ENCODE measurements at regions not wholly inside any gene's neighbourhood (a gene's known extent, or its start where the extent isn't known, plus 50 kb on each side); places are given as distances from the start of the nearest gene placed in this dataset.

- TF ChIP-seq CTCF (IDR thresholded peaks at IDR 0.05; ENCODE audit: low read depth, low read length, poor library complexity, severe bottlenecking) = no peak
- no peak for TF ChIP-seq EZH2phosphoT487 (IDR thresholded peaks at IDR 0.05; ENCODE audit: borderline replicate concordance, low read length)
These were observed 96.8 kb upstream of the C21orf91 start for GRCh38 chr21:17915976-17916375.

Data from DOHH2 (cell line).